Loucy (cell line): ENCODE measurements at regions not wholly inside any gene's neighbourhood (a gene's known extent, or its start where the extent isn't known, plus 50 kb on each side); places are given as distances from the start of the nearest gene placed in this dataset.

ENCODE experiments used
- EZH2phosphoT487 ChIP-seq: fragments of 200-600 bp; IDR thresholded peaks from 2 replicates; pipeline ENCODE4 v1.6.1; 2018; ENCODE audit warnings: antibody characterized with exemption, mild to moderate bottlenecking, moderate library complexity, borderline replicate concordance
- TF ChIP-seq, protein P1 (sequence below): fragments of 200-600 bp; sonication (generic); conservative IDR thresholded peaks from 2 replicates; pipeline ENCODE4 v1.5.1; 2014; ENCODE audit warnings: mild to moderate bottlenecking, antibody characterized with exemption, low read length

DNA sequence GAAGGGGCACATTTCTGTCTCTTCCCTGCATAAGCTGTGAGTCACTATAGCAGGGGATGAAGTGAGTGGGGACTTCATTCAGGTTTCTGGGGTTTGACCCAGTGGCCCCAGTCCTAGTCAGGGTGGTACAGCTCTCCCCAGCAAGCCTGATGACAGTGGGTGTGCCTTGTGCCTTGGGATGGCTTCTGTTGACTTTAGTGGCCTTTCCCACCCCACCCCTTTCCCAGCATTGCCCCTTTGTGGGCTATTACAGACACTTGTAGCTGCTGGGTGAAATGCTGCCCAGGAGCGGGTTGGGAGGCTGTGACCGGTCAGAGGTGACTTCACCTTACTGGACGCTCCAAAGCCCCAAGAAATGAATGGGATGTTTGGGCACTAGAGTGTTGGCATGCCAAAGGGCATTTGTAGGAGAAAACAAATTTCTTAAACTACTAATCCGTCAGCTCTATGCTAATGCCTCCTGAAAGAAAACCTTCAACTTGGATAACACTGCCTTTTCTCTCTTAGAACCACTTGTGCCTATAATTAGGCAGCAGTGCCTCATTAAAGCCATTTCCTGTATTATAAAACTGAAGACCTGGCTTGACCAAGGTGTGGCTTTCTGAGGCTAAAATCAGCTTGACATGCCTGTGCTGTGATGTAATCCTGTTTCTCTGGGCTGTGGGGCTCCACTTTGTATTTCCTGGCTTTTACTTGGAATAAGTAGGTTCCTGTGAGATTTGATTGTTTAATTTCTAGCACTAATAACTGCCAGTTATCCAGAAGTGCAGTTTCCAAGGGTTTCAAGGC lies 119.0 kb upstream of the SLC25A48 start:
- TF ChIP-seq, protein P1, sequence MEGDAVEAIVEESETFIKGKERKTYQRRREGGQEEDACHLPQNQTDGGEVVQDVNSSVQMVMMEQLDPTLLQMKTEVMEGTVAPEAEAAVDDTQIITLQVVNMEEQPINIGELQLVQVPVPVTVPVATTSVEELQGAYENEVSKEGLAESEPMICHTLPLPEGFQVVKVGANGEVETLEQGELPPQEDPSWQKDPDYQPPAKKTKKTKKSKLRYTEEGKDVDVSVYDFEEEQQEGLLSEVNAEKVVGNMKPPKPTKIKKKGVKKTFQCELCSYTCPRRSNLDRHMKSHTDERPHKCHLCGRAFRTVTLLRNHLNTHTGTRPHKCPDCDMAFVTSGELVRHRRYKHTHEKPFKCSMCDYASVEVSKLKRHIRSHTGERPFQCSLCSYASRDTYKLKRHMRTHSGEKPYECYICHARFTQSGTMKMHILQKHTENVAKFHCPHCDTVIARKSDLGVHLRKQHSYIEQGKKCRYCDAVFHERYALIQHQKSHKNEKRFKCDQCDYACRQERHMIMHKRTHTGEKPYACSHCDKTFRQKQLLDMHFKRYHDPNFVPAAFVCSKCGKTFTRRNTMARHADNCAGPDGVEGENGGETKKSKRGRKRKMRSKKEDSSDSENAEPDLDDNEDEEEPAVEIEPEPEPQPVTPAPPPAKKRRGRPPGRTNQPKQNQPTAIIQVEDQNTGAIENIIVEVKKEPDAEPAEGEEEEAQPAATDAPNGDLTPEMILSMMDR, result no peak
- no peak for TF ChIP-seq EZH2phosphoT487
